HG02885 (cell line): ENCODE measurements at regions not wholly inside any gene's neighbourhood (a gene's known extent, or its start where the extent isn't known, plus 50 kb on each side); places are given as distances from the start of the nearest gene placed in this dataset.

Experiments
- ATAC-seq: cut with Tn5 transposase; IDR thresholded peaks from one replicate; pipeline ENCODE4 v1.9.1; 2021; ENCODE audit warnings: mild to moderate bottlenecking; ENCODE audit not compliant: unreplicated experiment, poor library complexity

- ATAC-seq: no peak
Observed at GRCh38 chr18:64929036-64929435, 780.1 kb upstream of the LINC00305 start.

- no peak for ATAC-seq
Observed at GRCh38 chr18:64919971-64920570, 771.2 kb upstream of the LINC00305 start.

GRCh38 chr18:64918851-64919250 is 770.0 kb upstream of the LINC00305 start:
- ATAC-seq: no peak

- ATAC-seq: no peak
Observed at GRCh38 chr18:64893349-64893748, 744.5 kb upstream of the LINC00305 start.

- no peak for ATAC-seq
Observed at GRCh38 chr18:64888956-64889355, 740.1 kb upstream of the LINC00305 start.

GRCh38 chr18:64886995-64887394 is 738.1 kb upstream of the LINC00305 start:
- ATAC-seq: no peak

GRCh38 chr18:64882896-64883295 is 734.0 kb upstream of the LINC00305 start:
- no peak for ATAC-seq

- no peak for ATAC-seq
Observed at GRCh38 chr18:64876833-64877232, 727.9 kb upstream of the LINC00305 start.

- ATAC-seq: no peak
Observed at GRCh38 chr18:64872710-64873458, 724.0 kb upstream of the LINC00305 start.

GRCh38 chr18:64854112-64854511 is 705.2 kb upstream of the LINC00305 start:
- no peak for ATAC-seq

GRCh38 chr18:64852281-64852680 is 703.4 kb upstream of the LINC00305 start:
- no peak for ATAC-seq

GRCh38 chr18:64851726-64852125 is 702.8 kb upstream of the LINC00305 start:
- ATAC-seq: no peak

- ATAC-seq: no peak
Observed at GRCh38 chr18:64850791-64851190, 701.9 kb upstream of the LINC00305 start.

- no peak for ATAC-seq
Observed at GRCh38 chr18:64840911-64841701, 692.2 kb upstream of the LINC00305 start.

GRCh38 chr18:64810354-64810753 is 661.5 kb upstream of the LINC00305 start:
- no peak for ATAC-seq

GRCh38 chr18:64809801-64810200 is 660.9 kb upstream of the LINC00305 start:
- no peak for ATAC-seq

- no peak for ATAC-seq
Observed at GRCh38 chr18:64807560-64807959, 658.7 kb upstream of the LINC00305 start.

GRCh38 chr18:64806691-64807090 is 657.8 kb upstream of the LINC00305 start:
- ATAC-seq: no peak

- no peak for ATAC-seq
Observed at GRCh38 chr18:64806232-64806631, 657.3 kb upstream of the LINC00305 start.

- no peak for ATAC-seq
Observed at GRCh38 chr18:64803471-64803870, 654.6 kb upstream of the LINC00305 start.

- no peak for ATAC-seq
Observed at GRCh38 chr18:64800151-64800550, 651.3 kb upstream of the LINC00305 start.
